ENCODE measurements at regions not wholly inside any gene's neighbourhood (a gene's known extent, or its start where the extent isn't known, plus 50 kb on each side); places are given as distances from the start of the nearest gene placed in this dataset.

- peaks cover 4 to 15% (median 9%) of the 10 kb centered on the region in 11 experiments; a peak in 14 of 22 replicates for H3K9me3 ChIP-seq (replicated peaks in 1 of 11)
- no peak overlapping the region for H3K4me3 ChIP-seq
- peak overlapping the region in 2 of 11 experiments; percentile 48 to 71; a peak in 3 of 22 replicates for H3K4me2 ChIP-seq
- H3K27me3 ChIP-seq = no peaks in the 10 kb centered on the region
- H4K20me1 ChIP-seq = no peaks in the 10 kb centered on the region
- no peaks in the 10 kb centered on the region for H3K36me3 ChIP-seq
- TF ChIP-seq Cebpa-rat (IDR thresholded peaks at IDR 0.05) = no peak
- no peak overlapping the region for H3K27ac ChIP-seq
- H3K9ac ChIP-seq = no peak overlapping the region
- peaks cover 0 to 42% (median 2%) of the 10 kb centered on the region in 10 experiments; a peak in 8 of 20 replicates for H3K4me1 ChIP-seq
Measured at GRCh38 chr1:233509526-233509925, 104.4 kb upstream of the KCNK1 start.

- H3K9me3 ChIP-seq (replicated peaks in 1 of 11) = peaks cover 16 to 26% (median 21%) of the 10 kb centered on the region in 11 experiments
- H3K4me3 ChIP-seq = no peak overlapping the region
- H3K27me3 ChIP-seq = no peaks in the 10 kb centered on the region
- peaks cover 0 to 42% (median 2%) of the 10 kb centered on the region in 10 experiments; a peak in 8 of 20 replicates for H3K4me1 ChIP-seq
- H3K9ac ChIP-seq = no peak overlapping the region
- no peaks in the 10 kb centered on the region for H4K20me1 ChIP-seq
- H3K27ac ChIP-seq = no peak overlapping the region
- H3K4me2 ChIP-seq = peak overlapping the region in 1 of 11 experiments; percentile 36; a peak in 1 of 22 replicates
- no peak for TF ChIP-seq Cebpa-rat (IDR thresholded peaks at IDR 0.05)
- no peaks in the 10 kb centered on the region for H3K36me3 ChIP-seq
Measured at GRCh38 chr1:233512538-233512937, 101.4 kb upstream of the KCNK1 start.

GRCh38 chr1:233513431-233513830 lies 100.5 kb upstream of the KCNK1 start:
- Histone ChIP-seq H3K36me3 (no peaks in the 10 kb centered on the region), H3K27me3 (no peaks in the 10 kb centered on the region), H3K9ac (no peak overlapping the region), H3K4me2 (peak overlapping the region in 2 of 11 experiments; percentile 27 to 33; a peak in 2 of 22 replicates), H3K4me1 (peaks cover 0 to 45% (median 2%) of the 10 kb centered on the region in 10 experiments; a peak in 8 of 20 replicates), H3K27ac (no peak overlapping the region), H3K9me3 (replicated peaks in 1 of 11) (peaks cover 18 to 29% (median 23%) of the 10 kb centered on the region in 11 experiments), H4K20me1 (no peaks in the 10 kb centered on the region), H3K4me3 (no peak overlapping the region)
- no peak for TF ChIP-seq Cebpa-rat (IDR thresholded peaks at IDR 0.05)

GRCh38 chr1:233514946-233515391 lies 98.9 kb upstream of the KCNK1 start:
- Histone ChIP-seq H3K9me3 (replicated peaks in 1 of 11) (peaks cover 18 to 32% (median 23%) of the 10 kb centered on the region in 11 experiments), H3K27ac (no peak overlapping the region), H3K4me1 (peaks cover 0 to 39% (median 2%) of the 10 kb centered on the region in 10 experiments; a peak in 8 of 20 replicates), H3K36me3 (no peaks in the 10 kb centered on the region), H3K9ac (no peak overlapping the region), H3K4me3 (no peak overlapping the region), H3K4me2 (no peak overlapping the region), H4K20me1 (no peaks in the 10 kb centered on the region), H3K27me3 (no peaks in the 10 kb centered on the region)
- no peak for TF ChIP-seq Cebpa-rat (IDR thresholded peaks at IDR 0.05)

- no peak overlapping the region for H3K4me2 ChIP-seq
- no peak overlapping the region for H3K4me3 ChIP-seq
- no peaks in the 10 kb centered on the region for H4K20me1 ChIP-seq
- H3K9me3 ChIP-seq (replicated peaks in 1 of 11) = peaks cover 18 to 32% (median 23%) of the 10 kb centered on the region in 11 experiments
- peaks cover 0 to 24% (median 0%) of the 10 kb centered on the region in 10 experiments; a peak in 3 of 20 replicates for H3K4me1 ChIP-seq
- no peaks in the 10 kb centered on the region for H3K27me3 ChIP-seq
- TF ChIP-seq Cebpa-rat (IDR thresholded peaks at IDR 0.05) = no peak
- H3K9ac ChIP-seq = no peak overlapping the region
- no peak overlapping the region for H3K27ac ChIP-seq
- no peaks in the 10 kb centered on the region for H3K36me3 ChIP-seq
Measured at GRCh38 chr1:233516732-233517131, 97.2 kb upstream of the KCNK1 start.

- Histone ChIP-seq H3K4me1 (peaks cover 0 to 17% (median 0%) of the 10 kb centered on the region in 10 experiments; a peak in 2 of 20 replicates), H3K27me3 (no peaks in the 10 kb centered on the region), H3K9ac (no peak overlapping the region), H3K9me3 (replicated peaks in 1 of 11) (peaks cover 18 to 32% (median 23%) of the 10 kb centered on the region in 11 experiments), H3K4me2 (peak overlapping the region in 1 of 11 experiments; percentile 43; a peak in 1 of 22 replicates), H3K27ac (no peak overlapping the region), H3K4me3 (no peak overlapping the region), H3K36me3 (no peaks in the 10 kb centered on the region), H4K20me1 (no peaks in the 10 kb centered on the region)
- TF ChIP-seq Cebpa-rat (IDR thresholded peaks at IDR 0.05) = no peak
Measured at GRCh38 chr1:233518344-233518743, 95.6 kb upstream of the KCNK1 start.

GRCh38 chr1:233520261-233521191 lies 93.4 kb upstream of the KCNK1 start:
- H3K27me3 ChIP-seq = no peaks in the 10 kb centered on the region
- H3K36me3 ChIP-seq = no peaks in the 10 kb centered on the region
- 0 out of 22 replicates have a peak overlapping the region, but pooled peaks of 1 of the 11 experiments have one; percentile 3 for H3K4me2 ChIP-seq
- no peak overlapping the region for H3K9ac ChIP-seq
- no peak overlapping the region for H3K4me3 ChIP-seq
- no peak overlapping the region for H3K27ac ChIP-seq
- H3K4me1 ChIP-seq = peaks cover 0 to 7% (median 0%) of the 10 kb centered on the region in 10 experiments; a peak in 2 of 20 replicates
- TF ChIP-seq Cebpa-rat (IDR thresholded peaks at IDR 0.05) = no peak
- H3K9me3 ChIP-seq (replicated peaks in 1 of 11) = peaks cover 14 to 24% (median 20%) of the 10 kb centered on the region in 11 experiments
- H4K20me1 ChIP-seq = no peaks in the 10 kb centered on the region

GRCh38 chr1:233523047-233523446 lies 90.9 kb upstream of the KCNK1 start:
- H3K4me1 ChIP-seq = peaks cover 0 to 7% (median 0%) of the 10 kb centered on the region in 10 experiments; a peak in 2 of 20 replicates
- no peak overlapping the region for H3K4me2 ChIP-seq
- no peaks in the 10 kb centered on the region for H4K20me1 ChIP-seq
- H3K9ac ChIP-seq = no peak overlapping the region
- no peak overlapping the region for H3K27ac ChIP-seq
- no peaks in the 10 kb centered on the region for H3K27me3 ChIP-seq
- no peaks in the 10 kb centered on the region for H3K36me3 ChIP-seq
- H3K4me3 ChIP-seq = no peak overlapping the region
- no peak for TF ChIP-seq Cebpa-rat (IDR thresholded peaks at IDR 0.05)
- peaks cover 0 to 9% (median 6%) of the 10 kb centered on the region in 11 experiments; a peak in 5 of 22 replicates for H3K9me3 ChIP-seq (replicated peaks in 1 of 11)

- no peak overlapping the region for H3K4me2 ChIP-seq
- H3K9me3 ChIP-seq (replicated peaks in 1 of 11) = peaks cover 22 to 34% (median 29%) of the 10 kb centered on the region in 11 experiments
- no peak overlapping the region for H3K27ac ChIP-seq
- no peak for TF ChIP-seq Cebpa-rat (IDR thresholded peaks at IDR 0.05)
- no peak overlapping the region for H3K4me3 ChIP-seq
- no peaks in the 10 kb centered on the region for H3K4me1 ChIP-seq
- H3K27me3 ChIP-seq = no peaks in the 10 kb centered on the region
- no peaks in the 10 kb centered on the region for H4K20me1 ChIP-seq
- no peak overlapping the region for H3K9ac ChIP-seq
- H3K36me3 ChIP-seq = no peaks in the 10 kb centered on the region
Measured at GRCh38 chr1:233527818-233528217, 86.1 kb upstream of the KCNK1 start.
